GM21423 (cell line): ENCODE measurements at regions not wholly inside any gene's neighbourhood (a gene's known extent, or its start where the extent isn't known, plus 50 kb on each side); places are given as distances from the start of the nearest gene placed in this dataset.
"Not testable (repeated sequence)": the region's sequence is repeated elsewhere in the genome, so short reads cannot be mapped to it uniquely, and the experiment has no call there.

ENCODE experiments used
- ATAC-seq: cut with Tn5 transposase; IDR thresholded peaks from one replicate; pipeline ENCODE4 v1.9.1; 2021; ENCODE audit warnings: mild to moderate bottlenecking, moderate library complexity; ENCODE audit not compliant: unreplicated experiment

DNA sequence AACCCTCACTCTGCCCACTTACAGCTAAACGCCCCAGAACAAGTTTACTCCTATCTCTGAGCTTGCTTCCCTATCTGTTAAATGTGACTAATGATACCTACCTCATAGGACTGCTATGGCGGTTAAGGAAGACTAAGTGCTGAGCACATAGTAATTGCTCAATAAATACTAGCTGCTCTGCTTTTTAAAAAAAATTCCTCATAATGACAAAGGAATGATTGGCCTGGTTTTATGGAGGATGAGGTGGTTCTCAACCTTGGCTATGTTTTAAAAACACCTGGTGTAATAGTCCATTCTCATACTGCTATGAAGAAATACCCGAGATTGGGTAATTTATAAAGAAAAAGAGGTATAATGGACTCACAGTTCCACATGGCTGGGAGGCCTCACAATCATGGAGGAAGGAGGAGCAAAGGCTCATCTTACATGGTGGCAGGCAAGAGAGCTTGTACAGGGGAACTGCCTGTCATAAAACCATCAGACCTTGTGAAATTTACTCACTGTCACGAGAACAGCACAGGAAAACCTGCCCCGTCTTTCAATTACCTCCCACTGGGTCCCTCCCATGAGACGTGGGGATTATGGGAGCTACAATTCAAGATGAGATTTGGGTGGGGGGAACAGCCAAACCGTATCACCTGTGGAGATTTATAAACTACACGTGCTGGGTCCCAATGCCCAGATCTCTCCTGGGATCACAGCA, 127.2 kb upstream of the SYT13 start:
- no peak for ATAC-seq

DNA sequence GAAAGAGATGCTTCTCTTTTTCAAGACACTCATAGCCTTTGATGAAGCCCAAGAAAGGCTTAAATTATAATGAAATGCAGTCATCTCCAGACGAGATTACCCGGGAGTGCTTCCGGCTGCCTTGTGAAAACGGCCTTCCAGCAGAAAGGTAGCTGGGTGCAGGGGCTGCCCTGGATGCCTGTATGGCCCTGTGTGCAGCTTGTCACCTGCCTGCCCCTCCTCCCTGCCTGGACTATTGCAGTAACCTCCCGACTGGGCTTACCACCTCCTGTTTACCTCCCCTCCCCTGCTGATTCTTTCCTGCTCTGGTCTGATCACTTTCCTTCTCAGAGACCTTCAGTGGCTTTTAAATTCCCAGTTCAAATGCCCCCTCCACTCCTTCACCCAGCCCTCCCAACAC, 126.4 kb upstream of the SYT13 start:
- ATAC-seq = no peak

DNA sequence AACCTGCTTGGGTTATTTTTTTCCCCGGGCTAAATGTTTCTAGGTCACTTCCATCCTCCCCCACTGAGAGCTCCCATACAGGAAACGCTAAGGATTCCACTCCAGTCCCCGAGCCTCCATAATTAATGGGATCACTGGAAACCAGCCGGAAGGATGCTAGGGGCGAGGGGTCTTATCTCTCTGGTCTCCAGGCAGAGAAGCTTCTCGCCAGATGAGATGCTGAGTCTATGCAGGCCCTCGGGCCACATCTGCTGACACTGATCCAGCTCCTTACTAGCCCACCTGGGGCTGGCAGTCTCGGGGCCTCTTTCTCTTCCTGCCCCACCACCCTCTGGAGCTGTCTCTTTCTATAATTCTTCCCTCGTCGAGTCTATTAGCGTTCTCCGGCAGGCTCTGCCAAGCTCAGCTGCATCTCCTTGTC, 125.9 kb upstream of the SYT13 start:
- no peak for ATAC-seq

- ATAC-seq = no peak
These were observed 125.2 kb upstream of the SYT13 start for GRCh38 chr11:45411228-45411946.

DNA sequence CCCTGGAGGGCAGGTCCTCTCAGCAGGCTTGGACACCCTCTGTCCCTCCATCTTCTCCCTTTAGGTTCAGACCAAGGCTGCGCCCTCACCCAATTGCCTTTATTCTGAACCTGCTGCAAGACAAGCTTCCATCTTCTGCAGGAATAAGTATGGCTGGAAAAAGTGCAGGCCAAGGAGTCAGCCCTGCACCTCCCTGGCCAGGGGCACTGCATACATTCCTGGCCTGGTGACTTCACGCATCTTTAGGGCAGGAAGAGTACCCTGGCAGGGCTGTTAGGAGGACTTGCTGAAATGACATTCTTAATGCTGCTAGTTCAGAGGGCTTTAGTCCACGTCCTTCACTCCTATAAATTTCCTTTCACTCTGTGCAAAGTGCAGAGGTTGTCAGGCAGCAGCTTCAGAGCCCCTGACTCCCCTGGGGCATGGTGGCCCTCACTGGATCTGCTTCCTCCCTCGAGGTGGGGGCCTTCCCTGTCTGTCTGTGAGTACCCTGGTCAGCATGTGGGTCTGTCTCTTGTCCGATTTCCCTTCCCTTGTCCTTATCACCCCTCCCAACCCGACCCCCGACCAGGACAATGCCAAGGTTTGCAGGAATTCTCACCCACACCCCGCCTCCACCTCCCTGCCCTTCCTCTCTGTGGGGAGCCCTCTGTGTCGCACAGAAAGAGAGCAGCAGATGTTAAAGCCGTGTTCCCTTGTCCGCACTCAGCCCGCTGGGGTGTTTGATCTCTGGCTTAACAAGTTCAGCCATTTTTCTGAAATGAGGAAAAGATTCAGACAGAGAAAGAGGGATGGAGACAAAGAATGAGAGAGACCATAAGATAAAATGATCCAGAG, 124.5 kb upstream of the SYT13 start:
- no peak for ATAC-seq

GRCh38 chr11:45409587-45409986, 123.4 kb upstream of the SYT13 start:
- no peak for ATAC-seq

DNA sequence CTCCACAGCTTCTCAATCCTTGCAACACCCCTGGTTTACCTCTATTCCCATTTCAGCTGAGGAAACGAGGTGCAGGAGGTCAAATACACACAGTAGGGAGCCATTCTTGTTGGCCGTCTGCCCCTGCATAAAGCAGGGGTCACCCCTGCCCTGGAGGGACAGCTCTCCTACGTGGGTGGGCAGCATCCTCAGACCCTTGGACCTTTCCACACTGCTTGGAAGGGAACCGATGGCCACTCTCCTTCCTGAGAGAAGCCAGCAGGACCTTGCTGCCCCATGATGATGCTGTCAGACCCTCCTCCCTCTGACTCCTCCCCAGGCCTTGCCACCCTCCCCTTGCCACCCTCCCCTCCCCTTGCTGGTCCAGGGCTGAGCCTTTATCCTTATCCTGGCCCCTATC, 121.1 kb upstream of the SYT13 start:
- ATAC-seq = no peak

DNA sequence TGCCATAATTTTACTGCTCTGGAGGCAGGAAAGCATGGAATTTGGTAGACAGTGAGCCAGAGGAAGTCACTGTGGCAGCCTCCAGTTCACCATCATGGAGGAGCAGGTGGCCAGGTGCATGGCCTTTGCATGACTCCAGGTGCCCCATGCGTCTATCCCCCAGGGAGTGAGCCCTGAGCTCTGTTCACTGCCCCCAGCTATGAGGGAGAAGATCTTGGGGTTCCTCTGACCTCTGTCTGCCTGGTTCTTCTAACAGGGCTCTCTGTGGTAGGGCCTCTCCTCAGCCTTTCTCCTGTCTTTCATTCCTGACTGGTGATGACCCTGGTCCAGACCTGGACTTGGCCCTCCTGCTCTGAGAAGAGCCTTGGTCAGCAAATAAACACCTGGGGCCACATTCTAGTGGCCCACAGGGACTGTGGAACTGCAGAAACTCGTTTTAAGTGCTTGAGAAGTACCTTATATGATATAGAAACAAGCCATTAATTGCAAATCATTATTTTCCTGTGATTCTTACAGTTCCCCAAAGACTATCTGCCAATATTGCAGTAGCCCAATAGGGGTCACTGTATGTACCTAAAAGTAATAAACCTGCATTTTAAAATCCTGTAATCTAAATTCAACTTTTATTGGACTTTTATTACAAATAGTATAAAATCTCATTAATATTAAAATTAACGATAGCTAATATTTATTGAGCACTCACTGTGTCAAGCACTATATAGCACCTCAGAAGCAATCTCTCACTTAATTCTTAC, 120.0 kb upstream of the SYT13 start:
- ATAC-seq = no peak

DNA sequence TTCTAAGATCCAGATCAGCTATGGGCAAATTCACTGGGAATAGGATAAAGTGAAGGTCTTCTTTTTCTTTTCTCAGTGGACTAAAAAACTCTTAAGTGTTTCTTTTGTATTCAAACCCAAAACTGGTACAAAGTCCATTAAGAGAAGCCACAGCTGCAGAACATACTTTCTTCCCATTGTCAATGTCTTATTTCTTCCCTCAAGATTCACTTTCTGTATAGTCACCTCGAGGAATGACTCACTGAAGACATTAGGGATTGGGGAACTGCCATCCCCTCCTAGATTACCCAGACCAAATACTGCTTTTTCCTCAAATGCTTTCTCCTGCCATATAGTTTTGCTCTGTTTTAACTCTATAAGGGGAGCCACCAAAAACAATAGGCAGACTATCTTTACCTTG, 117.4 kb upstream of the SYT13 start:
- ATAC-seq = not testable (repeated sequence)

DNA sequence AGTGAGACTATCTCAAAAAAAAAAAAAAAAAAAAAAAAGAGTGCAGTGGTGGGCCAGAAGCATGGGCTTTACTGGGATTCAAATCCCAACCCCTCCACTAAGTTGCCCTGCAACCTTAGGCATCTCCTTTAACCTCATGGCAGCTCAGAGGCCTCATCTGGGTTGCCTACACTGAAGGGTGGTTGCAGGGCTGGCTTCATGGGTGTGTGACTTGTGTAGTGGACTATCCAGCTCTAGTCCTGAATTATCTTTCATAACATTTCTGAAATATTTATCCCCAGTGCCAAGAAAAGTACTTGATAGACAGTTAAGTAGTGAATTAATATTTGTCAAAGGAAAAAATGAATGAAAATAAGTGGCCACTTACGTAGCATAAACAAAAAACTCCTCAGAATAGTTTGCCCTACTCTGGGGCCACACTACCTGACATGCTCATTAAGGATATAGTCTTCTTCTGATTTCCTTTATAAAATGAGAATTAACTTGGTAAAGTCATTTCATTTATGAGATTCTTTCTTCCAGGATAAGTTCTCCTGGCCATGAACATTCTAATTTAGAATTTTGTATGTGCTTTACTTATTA, 116.0 kb upstream of the SYT13 start:
- ATAC-seq = no peak

GRCh38 chr11:45400591-45400990, 114.5 kb upstream of the SYT13 start:
- no peak for ATAC-seq

GRCh38 chr11:45399166-45399565, 113.0 kb upstream of the SYT13 start:
- ATAC-seq = no peak

DNA sequence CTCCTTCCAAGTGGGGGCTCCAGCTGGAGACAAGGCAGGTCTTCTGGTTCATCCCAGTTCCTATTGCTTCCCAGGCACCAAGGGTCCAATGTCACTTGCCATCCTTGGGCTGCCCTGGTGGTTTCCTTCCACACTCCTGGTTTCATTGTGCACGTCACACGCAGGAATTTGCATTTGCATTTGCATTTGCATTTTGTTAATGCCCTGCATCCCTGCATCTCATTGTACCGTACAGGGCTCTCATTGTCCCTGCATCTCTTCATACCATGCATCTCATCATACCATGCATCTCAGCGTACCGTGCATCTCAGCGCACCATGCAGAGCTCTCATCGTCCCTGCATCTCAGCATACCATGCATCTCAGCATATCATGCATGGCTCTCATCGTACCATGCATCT, 112.2 kb upstream of the SYT13 start:
- ATAC-seq = no peak

DNA sequence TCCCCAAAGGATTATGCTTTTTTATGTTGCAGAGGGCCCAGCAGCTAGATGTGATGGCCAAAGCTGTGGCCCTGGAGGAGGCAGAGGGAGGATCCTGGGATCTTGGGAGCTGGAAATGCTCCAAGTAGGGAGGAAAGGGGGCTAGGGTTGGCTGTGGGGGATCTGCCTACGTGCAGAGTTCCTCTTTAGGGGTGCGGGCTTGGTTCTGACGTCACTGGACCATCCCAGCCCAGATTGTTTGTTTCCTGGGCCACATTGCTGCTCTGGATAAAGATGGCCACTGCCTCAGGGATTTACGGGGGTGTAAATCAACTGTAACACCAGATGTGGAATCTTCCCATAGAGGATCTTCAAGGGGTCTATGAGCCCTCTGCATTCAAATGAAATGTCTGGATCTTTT, 110.3 kb upstream of the SYT13 start:
- ATAC-seq = no peak

DNA sequence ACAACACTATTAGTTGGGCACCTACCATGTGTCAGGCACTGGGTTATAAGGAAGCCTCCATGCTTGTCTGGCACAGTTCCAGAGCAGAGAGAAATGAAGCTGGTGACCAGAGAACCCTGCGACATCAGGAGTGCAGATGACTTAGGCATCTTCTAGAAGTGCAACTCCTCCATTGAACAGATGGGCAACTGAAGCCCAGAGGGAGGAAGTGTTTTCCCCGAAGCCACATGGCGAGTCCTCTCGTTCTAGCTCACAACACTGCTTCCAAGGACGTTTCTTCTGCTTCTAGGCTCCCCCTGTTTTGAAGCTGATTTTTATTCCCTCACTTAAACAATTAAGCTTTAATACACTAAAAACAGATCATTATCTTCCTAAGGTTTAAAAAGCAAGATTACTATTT, 109.8 kb upstream of the SYT13 start:
- ATAC-seq = no peak

DNA sequence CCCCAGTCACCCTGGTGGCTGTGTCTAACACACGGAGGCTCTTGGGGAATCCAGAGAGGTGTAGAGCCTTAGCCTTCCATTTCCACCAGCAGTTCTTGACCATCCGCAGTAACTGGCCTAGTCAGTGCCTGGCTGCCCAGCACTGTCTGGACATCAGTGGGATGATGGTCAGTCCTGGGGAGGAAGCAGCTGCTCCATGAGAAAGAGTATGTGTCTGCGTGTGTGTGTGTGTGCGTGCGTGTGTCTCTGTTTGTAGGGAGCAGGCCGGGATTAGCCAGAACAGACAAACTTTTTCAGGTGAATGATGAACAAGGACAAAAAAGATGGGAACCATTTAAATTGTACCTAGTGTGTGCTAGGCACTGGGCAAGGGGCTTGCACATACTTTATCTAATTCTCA, 109.3 kb upstream of the SYT13 start:
- no peak for ATAC-seq

DNA sequence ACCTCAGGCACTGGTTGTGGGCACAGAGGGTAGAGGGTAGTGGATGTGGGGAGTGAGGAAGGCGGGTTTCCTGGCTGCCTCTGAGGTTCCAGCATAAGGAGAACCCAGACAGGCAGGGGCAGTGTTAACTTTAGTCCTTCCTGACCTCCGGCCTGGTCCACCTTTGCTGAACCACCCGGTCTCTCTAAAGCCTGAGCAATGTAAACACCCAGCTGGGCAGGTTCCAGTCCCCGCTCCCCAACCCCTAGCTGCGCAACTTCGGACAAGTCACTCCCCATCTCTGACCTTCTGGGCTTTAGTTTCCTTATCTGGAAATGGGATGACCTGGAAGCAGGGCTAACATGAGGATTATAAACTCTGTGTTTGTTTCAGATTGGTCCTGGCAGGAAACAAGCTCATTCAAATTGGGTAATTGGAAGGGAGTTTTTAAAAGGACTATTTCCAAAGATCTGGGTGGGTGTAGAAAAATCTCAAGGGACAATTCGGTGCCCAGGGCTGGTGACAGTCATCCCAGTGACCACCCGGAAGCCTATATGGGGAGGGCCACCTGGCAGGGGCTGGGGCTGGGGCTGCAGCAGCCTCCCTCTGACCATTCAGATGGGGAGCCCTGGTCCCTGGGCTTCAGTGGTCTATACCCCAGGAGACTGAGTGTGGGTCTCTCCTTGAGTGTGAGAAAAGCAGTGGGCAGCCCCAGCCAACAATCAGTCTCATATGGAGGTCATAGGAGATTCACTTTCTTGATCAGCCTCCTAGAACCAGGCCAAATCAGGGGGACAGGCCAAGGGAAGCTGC, 108.3 kb upstream of the SYT13 start:
- no peak for ATAC-seq

DNA sequence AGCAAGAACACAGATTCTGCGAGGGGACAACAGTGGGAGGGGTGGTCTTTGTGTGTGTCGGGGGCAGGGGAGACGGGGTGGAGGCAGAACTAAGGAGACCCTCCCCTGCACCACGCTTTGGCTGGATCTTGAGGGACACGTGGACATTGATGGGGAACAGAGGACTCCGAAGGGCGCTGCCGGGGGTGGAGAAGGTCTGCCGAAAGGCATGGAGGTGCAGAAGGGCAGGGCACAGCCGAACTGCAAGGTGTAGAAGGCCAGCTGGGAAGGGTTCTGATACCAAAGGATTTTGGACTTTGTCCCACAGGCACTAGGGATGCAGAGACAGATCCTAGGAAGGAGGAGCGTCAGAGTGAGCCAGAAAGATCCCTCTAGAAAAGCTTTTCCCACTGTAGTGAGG, 107.7 kb upstream of the SYT13 start:
- no peak for ATAC-seq

DNA sequence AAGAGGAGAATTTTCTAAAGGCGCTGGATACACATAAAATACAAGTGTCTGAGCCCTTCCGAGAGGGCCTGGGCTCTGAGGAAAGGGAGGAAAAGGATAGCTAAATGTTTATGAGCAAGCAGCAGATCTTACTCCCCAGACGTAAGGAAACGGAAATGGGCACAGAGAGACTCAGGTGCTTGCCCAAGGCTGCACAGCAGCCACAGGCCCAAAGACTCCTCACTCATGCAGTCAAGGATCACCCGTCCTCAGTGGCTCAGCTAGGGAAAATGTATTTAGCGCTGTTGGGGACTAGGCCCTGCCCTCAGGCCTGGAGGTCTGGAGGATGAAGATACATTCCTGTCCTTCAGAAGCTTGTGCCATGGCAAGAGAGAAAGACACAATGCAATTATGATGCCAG, 107.2 kb upstream of the SYT13 start:
- ATAC-seq = no peak

- no peak for ATAC-seq
These were observed 106.5 kb upstream of the SYT13 start for GRCh38 chr11:45392591-45393091.
